ENCODE measurements at regions not wholly inside any gene's neighbourhood (a gene's known extent, or its start where the extent isn't known, plus 50 kb on each side); places are given as distances from the start of the nearest gene placed in this dataset.

DNA sequence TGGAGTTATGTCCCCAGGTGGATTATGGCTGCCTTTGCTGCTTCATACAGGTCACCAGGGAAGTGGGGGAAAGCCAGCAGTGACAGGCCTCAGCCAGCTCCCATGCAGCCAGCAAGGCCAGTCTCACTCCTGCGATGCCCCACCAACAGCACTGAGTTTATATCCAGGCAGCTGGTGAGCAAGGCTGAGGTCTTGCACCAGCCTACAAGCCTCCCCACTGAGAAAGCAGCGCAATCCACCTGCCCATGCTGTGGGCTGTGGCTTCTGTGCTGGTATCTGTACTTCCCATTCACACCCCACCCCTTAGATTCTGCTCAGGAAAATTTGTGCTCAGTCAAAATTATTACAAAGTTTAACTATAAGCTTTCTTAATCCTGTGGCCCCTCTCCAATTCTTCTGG is 153.5 kb downstream of the HHIP start:
- DNase-seq (ENCODE audit: insufficient read length) = no peak
- no peak for FAIRE-seq
- TF ChIP-seq POLR2A (IDR thresholded peaks at IDR 0.05; ENCODE audit: low read depth, low read length) = no peak
- TF ChIP-seq POLR2AphosphoS5 (IDR thresholded peaks at IDR 0.05; ENCODE audit: low read depth, low read length) = no peak
- no peak for TF ChIP-seq TAF1 (IDR thresholded peaks at IDR 0.05; ENCODE audit: borderline replicate concordance, low read depth, low read length)

DNA sequence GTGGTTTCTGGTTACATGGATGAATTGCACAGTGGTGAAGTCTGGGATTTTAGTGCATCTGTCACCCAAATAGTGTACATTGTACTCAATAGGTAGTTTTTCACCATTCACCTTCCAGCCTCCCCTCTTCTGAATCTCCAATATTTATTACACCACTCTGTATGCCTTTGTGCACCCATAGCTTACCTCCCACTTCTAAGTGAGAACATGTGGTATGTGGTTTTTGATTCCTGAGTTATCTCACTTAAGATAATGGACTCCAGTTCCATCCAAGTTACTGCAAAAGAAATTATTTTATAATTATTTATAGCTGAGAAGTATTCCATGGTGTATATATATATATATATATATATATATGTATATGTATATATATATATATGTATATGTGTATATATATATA is 155.8 kb downstream of the HHIP start:
- DNase-seq (ENCODE audit: insufficient read length) (no peak), FAIRE-seq (no peak)
- no peak for TF ChIP-seq POLR2A (IDR thresholded peaks at IDR 0.05; ENCODE audit: low read depth, low read length)
- TF ChIP-seq POLR2AphosphoS5 (IDR thresholded peaks at IDR 0.05; ENCODE audit: low read depth, low read length) = no peak
- no peak for TF ChIP-seq TAF1 (IDR thresholded peaks at IDR 0.05; ENCODE audit: borderline replicate concordance, low read depth, low read length)

DNA sequence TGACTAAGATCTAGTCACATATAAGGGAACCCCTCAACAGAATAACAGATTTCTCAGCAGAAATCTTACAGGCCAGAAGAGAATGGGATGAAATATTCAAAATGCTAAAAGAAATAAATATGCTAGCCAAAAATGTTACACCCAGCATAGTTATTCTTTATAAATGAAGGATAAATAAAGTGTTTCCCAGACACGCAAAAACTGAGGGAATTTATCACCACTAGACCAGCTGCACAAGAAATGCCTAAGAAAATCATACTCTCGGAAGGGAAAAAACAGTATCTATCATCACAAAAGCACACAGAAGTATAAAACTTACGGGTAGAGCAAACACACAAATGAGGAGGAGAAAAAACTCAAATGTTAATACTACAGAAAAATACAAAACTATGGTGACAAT is 162.1 kb downstream of the HHIP start:
- TF ChIP-seq POLR2A (IDR thresholded peaks at IDR 0.05; ENCODE audit: low read depth, low read length) (no peak), POLR2AphosphoS5 (IDR thresholded peaks at IDR 0.05; ENCODE audit: low read depth, low read length) (no peak), TAF1 (IDR thresholded peaks at IDR 0.05; ENCODE audit: borderline replicate concordance, low read depth, low read length) (no peak)
- no peak for FAIRE-seq

DNA sequence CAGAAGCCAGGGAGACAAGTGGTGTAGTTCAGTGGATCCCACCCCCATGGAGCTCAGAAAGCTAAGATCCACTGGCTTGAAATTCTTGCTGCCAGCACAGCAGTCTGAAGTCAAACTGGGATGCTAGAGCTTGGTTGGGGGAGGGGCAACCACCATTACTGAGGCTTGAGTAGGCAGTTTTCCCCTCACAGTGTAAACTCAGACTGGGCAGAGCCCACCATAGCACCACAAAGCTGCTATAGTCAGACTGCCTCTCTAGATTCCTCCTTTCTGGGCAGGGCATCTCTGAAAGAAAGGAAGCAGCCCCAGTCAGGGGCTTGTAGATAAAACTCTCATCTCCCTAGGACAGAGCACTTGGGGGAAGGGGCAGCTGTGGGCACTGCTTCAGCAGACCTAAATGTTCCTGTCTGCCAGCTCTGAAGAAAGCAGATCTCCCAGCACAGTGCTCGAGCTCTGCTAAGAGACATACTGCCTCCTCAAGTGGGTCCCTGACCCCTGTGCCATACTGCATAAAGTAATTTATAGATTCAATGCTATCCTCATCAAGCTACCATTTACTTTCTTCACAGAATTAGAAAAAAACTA is 163.2 kb downstream of the HHIP start:
- no peak for FAIRE-seq
- no peak for DNase-seq (ENCODE audit: insufficient read length)
- TF ChIP-seq POLR2AphosphoS5 (IDR thresholded peaks at IDR 0.05; ENCODE audit: low read depth, low read length) (no peak), POLR2A (IDR thresholded peaks at IDR 0.05; ENCODE audit: low read depth, low read length) (no peak), TAF1 (IDR thresholded peaks at IDR 0.05; ENCODE audit: borderline replicate concordance, low read depth, low read length) (no peak)

More for the DNA sequence above, 162.1 kb downstream of the HHIP start:
- DNase-seq (ENCODE audit: insufficient read length) = no peak

DNA sequence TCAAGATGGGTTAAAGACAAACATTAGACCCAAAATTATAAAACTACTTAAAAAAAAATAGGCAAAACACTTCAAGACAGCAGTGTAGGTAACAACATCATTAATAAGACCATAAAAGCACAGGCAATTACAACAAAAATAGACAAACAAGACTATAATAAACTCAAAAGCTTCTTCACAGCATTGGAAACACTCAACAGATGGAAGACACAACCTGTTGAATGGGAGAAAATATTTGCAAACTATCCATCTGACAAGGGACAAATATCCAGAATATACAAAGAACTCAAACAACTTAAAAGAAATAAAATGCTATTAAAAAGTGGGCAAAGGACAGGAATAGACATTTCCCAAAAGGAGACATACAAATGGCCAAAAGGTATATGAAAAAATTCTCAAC is 170.7 kb downstream of the HHIP start:
- FAIRE-seq (no peak), DNase-seq (ENCODE audit: insufficient read length) (no peak)
- no peak for TF ChIP-seq POLR2AphosphoS5 (IDR thresholded peaks at IDR 0.05; ENCODE audit: low read depth, low read length)
- no peak for TF ChIP-seq POLR2A (IDR thresholded peaks at IDR 0.05; ENCODE audit: low read depth, low read length)
- no peak for TF ChIP-seq TAF1 (IDR thresholded peaks at IDR 0.05; ENCODE audit: borderline replicate concordance, low read depth, low read length)

DNA sequence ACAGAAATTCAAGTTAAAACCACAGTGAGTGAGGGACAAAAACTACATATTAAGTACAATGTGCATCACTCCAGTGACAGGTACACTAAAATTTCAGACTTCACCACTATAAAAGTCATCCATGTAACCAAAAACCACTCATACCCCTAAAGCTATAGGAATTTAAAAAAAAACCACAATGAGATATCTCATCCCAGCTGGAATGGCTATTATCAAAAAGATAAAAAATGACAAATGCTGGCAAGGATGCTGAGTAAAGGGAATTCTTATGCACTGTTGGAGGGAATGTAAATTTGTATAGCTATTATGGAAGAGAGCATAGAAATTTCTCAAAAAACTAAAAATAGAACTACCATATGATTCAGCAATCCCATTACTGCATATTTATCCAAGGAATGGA is 171.1 kb downstream of the HHIP start:
- TF ChIP-seq TAF1 (IDR thresholded peaks at IDR 0.05; ENCODE audit: borderline replicate concordance, low read depth, low read length) = no peak
- no peak for TF ChIP-seq POLR2AphosphoS5 (IDR thresholded peaks at IDR 0.05; ENCODE audit: low read depth, low read length)
- TF ChIP-seq POLR2A (IDR thresholded peaks at IDR 0.05; ENCODE audit: low read depth, low read length) = no peak
- FAIRE-seq = no peak

DNA sequence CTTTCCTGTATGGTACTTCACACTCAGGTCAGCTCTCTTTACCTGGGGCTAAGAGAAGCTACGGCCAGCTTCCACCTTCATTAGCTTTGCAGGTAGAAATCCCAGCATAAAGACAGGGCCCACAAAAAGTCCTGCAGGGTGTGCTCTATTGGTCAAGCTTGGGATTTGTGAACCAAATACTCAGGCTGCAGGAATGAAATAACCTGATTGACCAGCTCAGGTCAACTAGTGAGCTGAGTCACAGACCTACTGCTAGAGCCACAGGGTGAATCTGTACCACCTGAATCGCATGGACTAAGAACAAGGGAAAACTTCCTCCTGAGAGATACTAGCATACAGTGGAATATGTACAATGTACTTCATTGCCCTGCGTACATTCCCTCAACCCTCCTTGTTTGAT is 172.2 kb downstream of the HHIP start:
- TF ChIP-seq POLR2AphosphoS5 (IDR thresholded peaks at IDR 0.05; ENCODE audit: low read depth, low read length) = no peak
- no peak for TF ChIP-seq TAF1 (IDR thresholded peaks at IDR 0.05; ENCODE audit: borderline replicate concordance, low read depth, low read length)
- TF ChIP-seq POLR2A (IDR thresholded peaks at IDR 0.05; ENCODE audit: low read depth, low read length) = no peak
- DNase-seq (ENCODE audit: insufficient read length) (no peak), FAIRE-seq (no peak)

More for the DNA sequence above, 171.1 kb downstream of the HHIP start:
- DNase-seq (ENCODE audit: insufficient read length) = no peak

DNA sequence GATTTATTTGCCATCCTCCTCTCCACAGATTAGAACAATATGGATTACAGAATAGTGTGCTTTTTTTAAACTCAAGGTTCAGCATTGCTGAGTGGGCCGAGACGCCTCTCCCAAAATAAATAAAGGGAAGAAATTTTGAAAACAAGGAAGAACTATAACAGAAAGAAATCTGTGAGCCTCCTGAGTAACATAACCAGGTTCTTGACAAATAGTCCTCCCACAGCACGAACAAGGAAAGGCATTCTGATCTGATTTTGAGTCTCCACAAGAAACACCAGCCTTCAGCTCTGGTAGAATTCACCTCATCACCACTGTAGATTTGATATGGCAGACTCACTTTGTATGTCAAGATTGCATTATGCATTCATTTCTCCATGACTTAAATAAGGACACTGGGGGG is 173.6 kb downstream of the HHIP start:
- DNase-seq (ENCODE audit: insufficient read length) (no peak), FAIRE-seq (no peak)
- no peak for TF ChIP-seq POLR2A (IDR thresholded peaks at IDR 0.05; ENCODE audit: low read depth, low read length)
- TF ChIP-seq TAF1 (IDR thresholded peaks at IDR 0.05; ENCODE audit: borderline replicate concordance, low read depth, low read length) = no peak
- no peak for TF ChIP-seq POLR2AphosphoS5 (IDR thresholded peaks at IDR 0.05; ENCODE audit: low read depth, low read length)

DNA sequence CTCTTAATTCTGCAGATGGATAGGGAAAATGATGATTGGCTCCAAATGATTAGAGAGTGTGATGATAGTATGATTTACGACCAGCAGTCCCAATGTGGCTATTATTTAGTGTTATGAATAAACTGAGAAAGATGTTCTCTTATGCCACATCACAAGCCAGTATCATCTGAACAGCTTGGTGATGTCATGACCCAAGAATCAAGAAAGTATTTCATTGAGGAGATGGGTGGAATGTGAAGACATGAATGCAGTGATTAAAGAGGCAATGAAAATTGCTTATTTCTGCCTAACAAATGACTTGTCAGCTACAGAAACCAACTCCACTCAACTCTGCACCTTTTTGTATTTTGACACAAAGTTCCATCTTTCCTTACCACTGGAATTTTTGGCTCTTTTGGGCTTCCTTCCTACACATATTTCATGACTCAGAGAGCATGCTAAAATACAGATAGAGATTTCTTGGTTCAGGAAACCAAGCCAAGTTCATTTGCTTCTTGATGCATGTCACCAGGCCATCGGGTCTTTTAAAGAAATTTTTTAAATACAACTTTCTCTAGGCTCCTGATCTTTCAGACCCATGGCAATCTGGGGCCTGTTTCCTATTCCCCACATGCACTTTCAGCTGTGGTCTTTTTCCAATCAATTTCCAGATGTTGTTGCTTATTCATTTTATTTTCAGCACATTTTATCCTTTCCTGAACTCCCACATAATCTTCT is 174.2 kb downstream of the HHIP start:
- DNase-seq (ENCODE audit: insufficient read length) (no peak), FAIRE-seq (no peak)
- TF ChIP-seq TAF1 (IDR thresholded peaks at IDR 0.05; ENCODE audit: borderline replicate concordance, low read depth, low read length) = no peak
- no peak for TF ChIP-seq POLR2A (IDR thresholded peaks at IDR 0.05; ENCODE audit: low read depth, low read length)
- TF ChIP-seq POLR2AphosphoS5 (IDR thresholded peaks at IDR 0.05; ENCODE audit: low read depth, low read length) = no peak

DNA sequence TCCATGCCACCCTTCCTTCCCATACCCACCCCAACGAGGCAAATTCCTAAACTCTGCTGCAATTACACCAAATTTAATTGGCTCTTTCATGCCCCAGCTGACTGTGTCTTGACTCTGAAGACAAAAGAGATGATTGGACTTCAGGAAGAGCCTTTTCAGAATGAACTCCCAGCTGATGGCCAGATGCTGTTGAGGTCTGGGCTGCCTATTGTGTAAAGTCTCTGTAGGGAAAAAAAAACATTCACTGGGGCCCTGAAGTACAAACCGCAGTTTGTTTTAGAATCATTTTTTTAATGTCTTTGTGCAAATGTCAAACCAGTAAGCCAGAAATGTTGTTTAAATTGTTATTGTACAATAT is 174.8 kb downstream of the HHIP start:
- TF ChIP-seq POLR2A (IDR thresholded peaks at IDR 0.05; ENCODE audit: low read depth, low read length) (no peak), TAF1 (IDR thresholded peaks at IDR 0.05; ENCODE audit: borderline replicate concordance, low read depth, low read length) (no peak)
- FAIRE-seq = no peak
- DNase-seq (ENCODE audit: insufficient read length) = no peak

DNA sequence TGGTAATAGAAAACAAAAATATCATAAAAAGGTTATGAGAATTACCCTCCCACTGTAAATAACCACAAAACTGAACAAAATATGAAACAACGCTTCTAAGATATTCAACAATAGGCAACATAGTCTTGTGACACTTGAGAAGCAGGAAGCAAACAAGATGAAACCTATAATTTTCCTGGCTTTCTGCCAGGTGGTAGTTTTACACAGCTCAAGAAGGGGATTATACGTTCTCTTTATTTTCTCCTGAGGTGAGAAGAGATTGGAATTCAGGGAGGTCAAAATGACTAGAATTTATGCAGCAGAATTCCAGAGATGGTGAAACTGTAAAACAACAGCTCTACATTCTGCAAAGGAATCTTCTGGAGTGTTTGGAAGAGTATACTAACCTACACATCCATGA is 186.0 kb downstream of the HHIP start:
- DNase-seq (ENCODE audit: insufficient read length) (no peak), FAIRE-seq (no peak)
- TF ChIP-seq POLR2AphosphoS5 (IDR thresholded peaks at IDR 0.05; ENCODE audit: low read depth, low read length) = no peak

DNA sequence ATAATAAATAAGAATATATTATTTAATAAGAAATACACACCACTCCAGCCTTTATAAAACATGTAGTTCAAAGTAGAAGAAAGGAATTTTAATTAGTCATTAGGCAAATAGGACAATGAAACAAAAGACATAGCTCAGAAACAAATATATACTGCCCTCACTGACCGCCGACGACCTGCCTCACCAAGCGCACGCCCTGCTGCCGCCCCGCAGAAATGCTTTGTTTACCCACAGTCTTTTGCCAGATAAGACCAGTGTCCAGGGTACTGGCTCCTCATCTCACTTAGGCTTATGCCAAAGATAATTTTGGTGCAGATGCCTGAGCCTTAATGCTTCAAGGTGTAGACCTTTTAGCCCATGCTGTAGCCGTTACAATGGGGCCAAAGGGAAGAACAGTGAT is 199.5 kb downstream of the HHIP start:
- FAIRE-seq = no peak
- TF ChIP-seq POLR2A (IDR thresholded peaks at IDR 0.05; ENCODE audit: low read depth, low read length) (no peak), TAF1 (IDR thresholded peaks at IDR 0.05; ENCODE audit: borderline replicate concordance, low read depth, low read length) (no peak), POLR2AphosphoS5 (IDR thresholded peaks at IDR 0.05; ENCODE audit: low read depth, low read length) (no peak)
- no peak for DNase-seq (ENCODE audit: insufficient read length)

Data from GM12892 (cell line).